ENCODE measurements at regions not wholly inside any gene's neighbourhood (a gene's known extent, or its start where the extent isn't known, plus 50 kb on each side); places are given as distances from the start of the nearest gene placed in this dataset.

GRCh38 chr6:145318952-145319351, 416.4 kb downstream of the EPM2A start:
- no peak for TF ChIP-seq KDM1A (IDR thresholded peaks at IDR 0.05; ENCODE audit: borderline replicate concordance, low read length)
- no peak for TF ChIP-seq SUZ12 (IDR thresholded peaks at IDR 0.05; ENCODE audit: low read length)
- no peak for TF ChIP-seq ZNF274 (IDR thresholded peaks at IDR 0.05; ENCODE audit: borderline replicate concordance, extremely low read depth, low read length)
- TF ChIP-seq, protein P1, sequence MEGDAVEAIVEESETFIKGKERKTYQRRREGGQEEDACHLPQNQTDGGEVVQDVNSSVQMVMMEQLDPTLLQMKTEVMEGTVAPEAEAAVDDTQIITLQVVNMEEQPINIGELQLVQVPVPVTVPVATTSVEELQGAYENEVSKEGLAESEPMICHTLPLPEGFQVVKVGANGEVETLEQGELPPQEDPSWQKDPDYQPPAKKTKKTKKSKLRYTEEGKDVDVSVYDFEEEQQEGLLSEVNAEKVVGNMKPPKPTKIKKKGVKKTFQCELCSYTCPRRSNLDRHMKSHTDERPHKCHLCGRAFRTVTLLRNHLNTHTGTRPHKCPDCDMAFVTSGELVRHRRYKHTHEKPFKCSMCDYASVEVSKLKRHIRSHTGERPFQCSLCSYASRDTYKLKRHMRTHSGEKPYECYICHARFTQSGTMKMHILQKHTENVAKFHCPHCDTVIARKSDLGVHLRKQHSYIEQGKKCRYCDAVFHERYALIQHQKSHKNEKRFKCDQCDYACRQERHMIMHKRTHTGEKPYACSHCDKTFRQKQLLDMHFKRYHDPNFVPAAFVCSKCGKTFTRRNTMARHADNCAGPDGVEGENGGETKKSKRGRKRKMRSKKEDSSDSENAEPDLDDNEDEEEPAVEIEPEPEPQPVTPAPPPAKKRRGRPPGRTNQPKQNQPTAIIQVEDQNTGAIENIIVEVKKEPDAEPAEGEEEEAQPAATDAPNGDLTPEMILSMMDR (IDR thresholded peaks at IDR 0.05; ENCODE audit: control extremely low read depth in 1 of 3, insufficient read depth in 1 of 3, low read depth in 1 of 3, low read length in 3 of 3): no peak
- TF ChIP-seq SIN3A (conservative IDR thresholded peaks at IDR 0.05 in 1 of 2, IDR thresholded peaks at IDR 0.05 in 1 of 2; ENCODE audit: low read depth in 1 of 2, low read length in 2 of 2): no peak
- TF ChIP-seq JUND (IDR thresholded peaks at IDR 0.05; ENCODE audit: low read length): no peak
- no peak for TF ChIP-seq CHD1 (IDR thresholded peaks at IDR 0.05; ENCODE audit: low read depth, low read length)
- TF ChIP-seq, protein P2, sequence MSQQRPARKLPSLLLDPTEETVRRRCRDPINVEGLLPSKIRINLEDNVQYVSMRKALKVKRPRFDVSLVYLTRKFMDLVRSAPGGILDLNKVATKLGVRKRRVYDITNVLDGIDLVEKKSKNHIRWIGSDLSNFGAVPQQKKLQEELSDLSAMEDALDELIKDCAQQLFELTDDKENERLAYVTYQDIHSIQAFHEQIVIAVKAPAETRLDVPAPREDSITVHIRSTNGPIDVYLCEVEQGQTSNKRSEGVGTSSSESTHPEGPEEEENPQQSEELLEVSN (IDR thresholded peaks at IDR 0.05): no peak
- no peak for TF ChIP-seq KDM5A (IDR thresholded peaks at IDR 0.05; ENCODE audit: low read length)

Data from H1 (cell line).